Endothelial cell of umbilical vein (primary cell): ENCODE measurements at regions not wholly inside any gene's neighbourhood (a gene's known extent, or its start where the extent isn't known, plus 50 kb on each side); places are given as distances from the start of the nearest gene placed in this dataset.

ENCODE experiments used
- BruUV-seq: library from RNA; stranded (reverse); fragments of 400-500 nt; replicated peaks from 2 replicates; lab custom pipeline; 2021; lab: Mats Ljungman, UMichigan
- CTCF ChIA-PET: fragments of 300-600, 350-600 bp; sonication (Branson Sonifier 250); formaldehyde crosslinking; loops from one replicate; lab custom pipeline; 2021; ENCODE audit warnings: antibody characterized with exemption, inconsistent platforms; lab: Charles Lee
- POLR2A ChIA-PET: fragments of 300-600, 350-600 bp; sonication (Branson Sonifier 250); formaldehyde crosslinking; loops from one replicate; lab custom pipeline; 2021; ENCODE audit warnings: antibody characterized with exemption, inconsistent platforms; lab: Charles Lee
- DNase-seq: peaks from one replicate; pipeline ENCODE4 v3.0.0-alpha.2; 2011; ENCODE audit warnings: low read depth, low spot score
- FAIRE-seq: peaks from 2 replicates; lab custom pipeline; 2011; peaks lifted over from hg19 to GRCh38; lab: Jason Lieb, UNC
- H2AFZ ChIP-seq: 2 replicates; pipeline ENCODE4 v1.6.0; 2012; ENCODE audit warnings: low read depth, low read length, control low read depth, inconsistent platforms
- H3K27ac ChIP-seq: 2 replicates; pipeline ENCODE4 v1.5.1; 2011; ENCODE audit warnings: low read depth, mild to moderate bottlenecking, control low read depth, low read length, moderate library complexity; ENCODE audit not compliant: insufficient read depth
- H3K27me3 ChIP-seq, 2 experiments: 2 replicates each; pipeline versions ENCODE4 v1.6.0 to v1.6.1; 2011; ENCODE audit warnings: low read length in 2 of 2, mixed read lengths in 1 of 2; ENCODE audit not compliant: control insufficient read depth in 2 of 2, insufficient read depth in 2 of 2
- H3K36me3 ChIP-seq, 2 experiments: 2 replicates in 1 of 2; 3 replicates in 1 of 2; pipeline ENCODE4 v1.5.1; 2011; ENCODE audit warnings: low read length in 2 of 2, mild to moderate bottlenecking in 1 of 2, moderate library complexity in 1 of 2; ENCODE audit not compliant: control insufficient read depth in 2 of 2, insufficient read depth in 2 of 2; ENCODE audit errors: extremely low read depth in 1 of 2
- H3K4me1 ChIP-seq: 3 replicates; pipeline ENCODE4 v1.5.1; 2011; ENCODE audit warnings: mild to moderate bottlenecking, low read length; ENCODE audit not compliant: control insufficient read depth, insufficient read depth; ENCODE audit errors: extremely low read depth
- H3K4me2 ChIP-seq: 2 replicates; pipeline ENCODE4 v1.6.1; 2011; ENCODE audit warnings: low read length, control low read depth, mixed read lengths; ENCODE audit not compliant: insufficient read depth
- H3K4me3 ChIP-seq, 3 experiments: fragments of 200-600 bp in 1 of 3; sonication (generic), shearing (Covaris generic) in 1 of 3; replicated peaks in 1 of 3; 2 replicates each; pipeline ENCODE4 v1.5.1; 2011 to 2016; ENCODE audit warnings: control low read depth in 3 of 3, low read length in 3 of 3, mild to moderate bottlenecking in 2 of 3, inconsistent platforms in 1 of 3, low read depth in 1 of 3, moderate library complexity in 1 of 3; ENCODE audit not compliant: insufficient read depth in 1 of 3
- H3K79me2 ChIP-seq: 2 replicates; pipeline ENCODE4 v1.6.0; 2012; ENCODE audit warnings: low read length, inconsistent platforms; ENCODE audit not compliant: control insufficient read depth, insufficient read depth
- H3K9ac ChIP-seq: replicated peaks from 2 replicates; pipeline ENCODE3; 2011; ENCODE audit warnings: low read length, control low read depth; ENCODE audit not compliant: insufficient read depth; ENCODE audit errors: extremely low read depth
- H3K9me1 ChIP-seq: replicated peaks from 3 replicates; pipeline ENCODE4 v1.6.0; 2011; ENCODE audit warnings: mild to moderate bottlenecking, low read length; ENCODE audit not compliant: control insufficient read depth, insufficient read depth; ENCODE audit errors: extremely low read depth
- H3K9me3 ChIP-seq: replicated peaks from 2 replicates; pipeline ENCODE4 v1.5.1; 2012; ENCODE audit warnings: low read length, inconsistent platforms; ENCODE audit not compliant: control insufficient read depth, insufficient read depth
- H4K20me1 ChIP-seq: replicated peaks from 2 replicates; pipeline ENCODE3; 2011; ENCODE audit warnings: mild to moderate bottlenecking, low read length; ENCODE audit not compliant: control insufficient read depth, insufficient read depth; ENCODE audit errors: extremely low read depth
- CTCF ChIP-seq, 2 donors: IDR thresholded peaks; 1 replicate in 1 of 2; 2 replicates in 1 of 2; pipeline ENCODE4 v1.5.1; 2011; ENCODE audit warnings: low read length in 2 of 2, mild to moderate bottlenecking in 2 of 2, moderate library complexity in 2 of 2, control low read depth in 1 of 2, inconsistent platforms in 1 of 2, low read depth in 1 of 2; ENCODE audit not compliant: insufficient read depth in 1 of 2; ENCODE audit errors: extremely low read depth in 1 of 2
- EZH2 ChIP-seq: IDR thresholded peaks from 2 replicates; pipeline ENCODE4 v1.6.1; 2012; ENCODE audit warnings: borderline replicate concordance, low read depth, mild to moderate bottlenecking, moderate library complexity, low read length, inconsistent platforms; ENCODE audit not compliant: severe bottlenecking
- FOS ChIP-seq: IDR thresholded peaks from 2 replicates; pipeline ENCODE4 v1.6.1; 2011; ENCODE audit warnings: mild to moderate bottlenecking, low read length, moderate library complexity, borderline replicate concordance; ENCODE audit not compliant: insufficient read depth
- GATA2 ChIP-seq: IDR thresholded peaks from 2 replicates; pipeline ENCODE4 v1.7.0; 2011; ENCODE audit warnings: low read depth, mild to moderate bottlenecking, moderate library complexity, mixed read lengths, low read length; ENCODE audit not compliant: insufficient read length, insufficient read depth
- JUN ChIP-seq: IDR thresholded peaks from 2 replicates; pipeline ENCODE4 v1.6.1; 2011; ENCODE audit warnings: borderline replicate concordance, low read depth; ENCODE audit not compliant: insufficient read length, insufficient read depth
- MYC ChIP-seq: IDR thresholded peaks from one replicate; pipeline ENCODE4 v1.6.1; 2011; ENCODE audit warnings: mild to moderate bottlenecking, low read depth, low read length
- POLR2A ChIP-seq: IDR thresholded peaks from 2 replicates; pipeline ENCODE4 v1.6.1; 2012; ENCODE audit warnings: low read depth, mild to moderate bottlenecking, control low read depth, low read length
- POLR2AphosphoS5 ChIP-seq: IDR thresholded peaks from 2 replicates; pipeline ENCODE4 v1.6.1; 2012; ENCODE audit warnings: low read depth, mild to moderate bottlenecking, control low read depth, low read length, moderate library complexity; ENCODE audit not compliant: insufficient read depth
- dilution Hi-C: fragments of 300-500 bp; cut with MboI; formaldehyde crosslinking; loops from one replicate; pipeline ENCODE4 v1.15.0; 2019; ENCODE audit warnings: low sequenced_read_pairs; ENCODE audit not compliant: extremely low pct_ligation_motif_present
- intact Hi-C: fragments of 100-400 bp; cut with micrococcal nuclease; formaldehyde crosslinking; loops from one replicate; pipeline ENCODE4 v1.10.0; 2022
- TF ChIP-seq, protein P1 (sequence below): IDR thresholded peaks from 2 replicates; pipeline ENCODE4 v1.6.1; 2011; ENCODE audit not compliant: insufficient read depth, insufficient read length

- ChIA-PET CTCF (no interaction called here), POLR2A (no interaction called here)
- Histone ChIP-seq H3K27me3 (no peaks in the 10 kb centered on the region), H4K20me1 (no peaks in the 10 kb centered on the region), H3K4me3 (no peak overlapping the region), H3K36me3 (no peaks in the 10 kb centered on the region), H3K9me3 (no peaks in the 10 kb centered on the region), H3K4me1 (no peaks in the 10 kb centered on the region), H3K9ac (no peak overlapping the region), H3K27ac (no peak overlapping the region), H3K79me2 (no peaks in the 10 kb centered on the region), H3K9me1 (no peaks in the 10 kb centered on the region), H3K4me2 (no peak overlapping the region), H2AFZ (no peak overlapping the region)
- dilution Hi-C loops, result no loop called here
- intact Hi-C loops, result no loop called here
- FAIRE-seq, result no peak
- TF ChIP-seq MYC, result no peak
- TF ChIP-seq JUN, result no peak
- no peak for TF ChIP-seq FOS
- no peak for TF ChIP-seq EZH2
- TF ChIP-seq, protein P1, sequence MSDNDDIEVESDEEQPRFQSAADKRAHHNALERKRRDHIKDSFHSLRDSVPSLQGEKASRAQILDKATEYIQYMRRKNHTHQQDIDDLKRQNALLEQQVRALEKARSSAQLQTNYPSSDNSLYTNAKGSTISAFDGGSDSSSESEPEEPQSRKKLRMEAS, result no peak
- no peak for TF ChIP-seq GATA2
- TF ChIP-seq CTCF (IDR thresholded peaks at IDR 0.05; ENCODE audit: extremely low read depth in 1 of 2, insufficient read depth in 1 of 2, low read depth in 1 of 2, low read length in 2 of 2), result no peak
- TF ChIP-seq POLR2A, result no peak
- TF ChIP-seq POLR2AphosphoS5, result no peak
- no peak for DNase-seq
- no TSS peak for BruUV-seq
Observed at GRCh38 chr10:124342136-124342820, 76.4 kb downstream of the OAT start.
